H9 (cell line): ENCODE measurements at regions not wholly inside any gene's neighbourhood (a gene's known extent, or its start where the extent isn't known, plus 50 kb on each side); places are given as distances from the start of the nearest gene placed in this dataset.

Experiments used
- DNase-seq: peaks from one replicate; pipeline ENCODE4 v3.0.0-alpha.2; 2017
- H2AFZ ChIP-seq: one replicate; pipeline ENCODE4 v1.6.1; 2013; ENCODE audit warnings: mild to moderate bottlenecking, low read length, control low read depth, moderate library complexity
- H2AK5ac ChIP-seq: 2 replicates; pipeline ENCODE4 v1.6.1; 2013; ENCODE audit warnings: low read length, control low read depth, mixed read lengths; ENCODE audit not compliant: insufficient read length
- H2BK120ac ChIP-seq: one replicate; pipeline ENCODE4 v1.6.1; 2013; ENCODE audit warnings: low read depth, mild to moderate bottlenecking, low read length, control low read depth, inconsistent platforms; ENCODE audit not compliant: poor library complexity, severe bottlenecking
- H2BK12ac ChIP-seq: 2 replicates; pipeline ENCODE4 v1.6.1; 2013; ENCODE audit warnings: low read length, control low read depth, mixed read lengths, low read depth; ENCODE audit not compliant: insufficient read length
- H2BK15ac ChIP-seq: 2 replicates; pipeline ENCODE4 v1.6.1; 2013; ENCODE audit warnings: low read depth, low read length, control low read depth
- H2BK20ac ChIP-seq: one replicate; pipeline ENCODE4 v1.6.1; 2013; ENCODE audit warnings: low read depth, mild to moderate bottlenecking, low read length, control low read depth, inconsistent platforms; ENCODE audit not compliant: poor library complexity, severe bottlenecking
- H2BK5ac ChIP-seq: 2 replicates; pipeline ENCODE4 v1.6.1; 2013; ENCODE audit warnings: low read length, control low read depth, mixed read lengths; ENCODE audit not compliant: insufficient read length
- H3K14ac ChIP-seq: 2 replicates; pipeline ENCODE4 v1.6.1; 2013; ENCODE audit warnings: low read length, control low read depth; ENCODE audit not compliant: insufficient read depth
- H3K18ac ChIP-seq: 2 replicates; pipeline ENCODE4 v1.6.1; 2013; ENCODE audit warnings: low read depth, mild to moderate bottlenecking, mixed read lengths, low read length, control low read depth; ENCODE audit not compliant: insufficient read length
- H3K23ac ChIP-seq: 2 replicates; pipeline ENCODE4 v1.6.1; 2013; ENCODE audit warnings: low read length, control low read depth, mixed read lengths, low read depth; ENCODE audit not compliant: insufficient read length
- H3K23me2 ChIP-seq: 2 replicates; pipeline ENCODE4 v1.6.1; 2013; ENCODE audit warnings: low read depth, mild to moderate bottlenecking, mixed read lengths, low read length, control low read depth; ENCODE audit not compliant: insufficient read length, poor library complexity, severe bottlenecking
- H3K27ac ChIP-seq: 2 replicates; pipeline ENCODE4 v1.5.1; 2013; ENCODE audit warnings: low read length, control low read depth, mixed read lengths, low read depth; ENCODE audit not compliant: insufficient read length
- H3K27me3 ChIP-seq: 2 replicates; pipeline ENCODE4 v1.6.1; 2013; ENCODE audit warnings: low read length, control low read depth, inconsistent platforms; ENCODE audit not compliant: insufficient read depth
- H3K4ac ChIP-seq: 2 replicates; pipeline ENCODE4 v1.6.1; 2013; ENCODE audit warnings: low read depth, mild to moderate bottlenecking, control low read depth, inconsistent platforms, low read length, moderate library complexity
- H3K4me1 ChIP-seq: 2 replicates; pipeline ENCODE4 v1.6.1; 2013; ENCODE audit warnings: low read length, control low read depth, inconsistent platforms; ENCODE audit not compliant: insufficient read depth
- H3K4me2 ChIP-seq: 2 replicates; pipeline ENCODE4 v1.6.1; 2013; ENCODE audit warnings: low read length, control low read depth, mixed read lengths; ENCODE audit not compliant: insufficient read length, insufficient read depth
- H3K56ac ChIP-seq: 2 replicates; pipeline ENCODE4 v1.6.1; 2013; ENCODE audit warnings: low read depth, mild to moderate bottlenecking, mixed read lengths, low read length, control low read depth; ENCODE audit not compliant: insufficient read length
- H3K79me1 ChIP-seq: 2 replicates; pipeline ENCODE4 v1.6.1; 2013; ENCODE audit warnings: low read depth, mild to moderate bottlenecking, moderate library complexity, low read length, control low read depth, inconsistent platforms; ENCODE audit not compliant: insufficient read depth, poor library complexity, severe bottlenecking
- H3K79me2 ChIP-seq: 2 replicates; pipeline ENCODE4 v1.6.1; 2013; ENCODE audit warnings: low read length, control low read depth, inconsistent platforms; ENCODE audit not compliant: insufficient read depth
- H3K9ac ChIP-seq: 2 replicates; pipeline ENCODE4 v1.6.1; 2013; ENCODE audit warnings: low read length, control low read depth, mixed read lengths; ENCODE audit not compliant: insufficient read length; ENCODE audit errors: extremely low read depth
- H3K9me3 ChIP-seq: one replicate; pipeline ENCODE4 v1.6.1; 2013; ENCODE audit warnings: low read depth, low read length, inconsistent platforms; ENCODE audit not compliant: control insufficient read depth
- H3T11ph ChIP-seq: one replicate; pipeline ENCODE4 v1.6.1; 2013; ENCODE audit warnings: mild to moderate bottlenecking, low read length, control low read depth, inconsistent platforms
- H4K20me1 ChIP-seq: one replicate; pipeline ENCODE4 v1.6.1; 2013; ENCODE audit not compliant: control insufficient read depth, insufficient read length, insufficient read depth
- H4K5ac ChIP-seq: 2 replicates; pipeline ENCODE4 v1.6.1; 2013; ENCODE audit warnings: low read depth, mild to moderate bottlenecking, mixed read lengths, low read length, control low read depth; ENCODE audit not compliant: insufficient read length
- H4K8ac ChIP-seq: replicated peaks from 2 replicates; pipeline ENCODE4 v1.6.1; 2013; ENCODE audit warnings: low read length, control low read depth, mixed read lengths, low read depth; ENCODE audit not compliant: insufficient read length
- H4K91ac ChIP-seq: 2 replicates; pipeline ENCODE4 v1.6.1; 2013; ENCODE audit warnings: low read depth, mild to moderate bottlenecking, moderate library complexity, mixed read lengths, low read length, control low read depth; ENCODE audit not compliant: insufficient read length
- H3K27ac Mint-ChIP-seq, 3 experiments: 2 replicates in 2 of 3; 3 replicates in 1 of 3; pipeline ENCODE4 v1.8.0; 2020 to 2021; ENCODE audit warnings: mixed read lengths in 3 of 3, mild to moderate bottlenecking in 1 of 3, moderate library complexity in 1 of 3
- H3K27me3 Mint-ChIP-seq: 2 replicates; pipeline ENCODE4 v1.8.0; 2021; ENCODE audit warnings: low read depth, mild to moderate bottlenecking, moderate library complexity, mixed read lengths
- H3K36me3 Mint-ChIP-seq, 3 experiments: 2 replicates in 2 of 3; 3 replicates in 1 of 3; pipeline ENCODE4 v1.8.0; 2020 to 2021; ENCODE audit warnings: low read depth in 3 of 3, mixed read lengths in 3 of 3; ENCODE audit not compliant: insufficient read depth in 1 of 3
- H3K4me1 Mint-ChIP-seq, 2 experiments: 2 replicates each; pipeline ENCODE4 v1.8.0; 2020; ENCODE audit warnings: mixed read lengths in 2 of 2
- H3K4me3 Mint-ChIP-seq, 2 experiments: 2 replicates in 1 of 2; 3 replicates in 1 of 2; pipeline ENCODE4 v1.8.0; 2020 to 2021; ENCODE audit warnings: mild to moderate bottlenecking in 2 of 2, mixed read lengths in 2 of 2, moderate library complexity in 1 of 2
- H3K9me3 Mint-ChIP-seq, 2 experiments: 2 replicates in 1 of 2; 3 replicates in 1 of 2; pipeline ENCODE4 v1.8.0; 2020; ENCODE audit warnings: mild to moderate bottlenecking in 2 of 2, mixed read lengths in 2 of 2, moderate library complexity in 1 of 2
- CTCF ChIP-seq: fragments of 200-600 bp; sonication (generic); conservative IDR thresholded peaks from 3 replicates; pipeline ENCODE4 v1.8.0; 2021; ENCODE audit warnings: antibody characterized with exemption, mild to moderate bottlenecking
- WGBS: extraction: QIAGEN DNeasy Blood & Tissue Kit; methylation state at CpG from one replicate; pipeline ENCODE4 v1.1.7; 2013; ENCODE audit warnings: missing lambda C conversion rate, low lambda C conversion rate, mixed read lengths; ENCODE audit not compliant: insufficient read length; ENCODE audit errors: extremely low coverage; 5-methylcytosine and 5-hydroxymethylcytosine counted together

GRCh38 chr6:140594806-140595128 is 1220.3 kb upstream of the CITED2 start:
- Histone ChIP-seq H3K79me1 (no peaks in the 10 kb centered on the region), H2AFZ (no peak overlapping the region), H4K20me1 (no peaks in the 10 kb centered on the region), H4K5ac (no peak overlapping the region), H2BK15ac (no peak overlapping the region), H3K23me2 (no peaks in the 10 kb centered on the region), H3K27me3 (no peaks in the 10 kb centered on the region), H2BK12ac (no peak overlapping the region), H3K4me1 (no peaks in the 10 kb centered on the region), H4K8ac (no peak overlapping the region), H2BK120ac (no peak overlapping the region), H3K14ac (no peak overlapping the region), H3K18ac (no peak overlapping the region), H3K9ac (no peak overlapping the region), H2BK20ac (no peak overlapping the region), H3K27ac (no peak overlapping the region), H3K79me2 (no peaks in the 10 kb centered on the region), H3K9me3 (no peaks in the 10 kb centered on the region), H3K4ac (no peak overlapping the region), H3K23ac (no peak overlapping the region), H3K4me2 (no peak overlapping the region), H3K56ac (no peak overlapping the region), H3T11ph (no peak overlapping the region), H2BK5ac (no peak overlapping the region), H2AK5ac (no peak overlapping the region), H4K91ac (no peak overlapping the region)
- no peak for TF ChIP-seq CTCF
- no peak for DNase-seq
- H3K9me3 Mint-ChIP-seq = peaks cover 5 to 11% of the 10 kb centered on the region in 2 experiments
- H3K4me1 Mint-ChIP-seq = no peaks in the 10 kb centered on the region
- no CpG with 5 or more reads among the region's 1 CpG for WGBS
- no peak overlapping the region for H3K4me3 Mint-ChIP-seq
- H3K27ac Mint-ChIP-seq = 0 out of 7 replicates have a peak overlapping the region, but pooled peaks of 1 of the 3 experiments have one; percentile 1
- peaks cover 5 to 10% (median 7%) of the 10 kb centered on the region in 3 experiments; a peak in 6 of 7 replicates for H3K36me3 Mint-ChIP-seq
- H3K27me3 Mint-ChIP-seq = no peaks in the 10 kb centered on the region
